SHP77 treated with DMSO at 0.1 percent for 48 hours (cell line): ENCODE measurements at regions not wholly inside any gene's neighbourhood (a gene's known extent, or its start where the extent isn't known, plus 50 kb on each side); places are given as distances from the start of the nearest gene placed in this dataset.
"Not testable (repeated sequence)": the region's sequence is repeated elsewhere in the genome, so short reads cannot be mapped to it uniquely, and the experiment has no call there.

Source experiments
- DNase-seq: peaks from one replicate; lab custom pipeline; 2025; lab: John Stamatoyannopoulos, UW

DNA sequence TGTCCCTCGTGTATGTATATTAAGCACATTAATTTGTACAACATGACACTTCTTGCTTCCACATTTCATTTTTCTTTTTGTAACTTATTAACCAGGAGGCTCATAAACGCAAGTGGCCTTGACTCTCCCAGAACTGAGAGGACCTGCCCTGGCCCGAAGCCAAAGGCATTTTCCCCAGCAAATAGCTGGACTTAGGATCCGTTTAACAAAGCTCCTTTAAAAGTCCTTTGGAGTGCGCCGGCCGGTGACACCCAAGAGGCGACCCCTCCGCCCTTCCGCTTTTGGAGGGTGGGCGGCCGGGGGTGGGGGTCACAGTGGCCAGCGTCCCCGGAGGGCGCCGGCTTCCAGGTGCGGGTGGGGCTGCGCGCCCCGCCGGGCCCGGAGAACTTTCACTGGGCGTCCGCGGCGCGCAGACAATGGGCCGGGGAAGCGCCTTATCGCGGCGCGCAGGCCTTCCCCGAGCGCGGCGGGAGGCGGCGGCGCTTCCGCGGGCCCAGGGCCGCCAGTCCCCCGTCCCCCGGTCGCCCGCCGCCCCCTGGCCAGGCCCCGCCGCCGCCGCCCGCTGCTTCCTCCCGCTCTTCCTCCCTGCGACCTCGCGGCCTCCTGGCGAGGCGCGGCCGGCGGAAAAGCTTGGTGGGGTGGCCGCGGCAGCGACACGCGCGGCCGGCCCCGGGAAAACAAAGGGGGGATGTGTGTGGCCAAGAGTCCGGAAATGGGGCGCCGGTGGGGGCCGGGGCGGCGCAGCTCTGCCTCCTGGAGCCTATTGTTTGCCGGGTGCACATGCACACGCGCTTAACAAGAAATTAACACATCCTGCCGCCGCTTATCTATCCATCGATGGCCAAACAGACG is 613.4 kb downstream of the MCTP2 start:
- DNase-seq = no peak

DNA sequence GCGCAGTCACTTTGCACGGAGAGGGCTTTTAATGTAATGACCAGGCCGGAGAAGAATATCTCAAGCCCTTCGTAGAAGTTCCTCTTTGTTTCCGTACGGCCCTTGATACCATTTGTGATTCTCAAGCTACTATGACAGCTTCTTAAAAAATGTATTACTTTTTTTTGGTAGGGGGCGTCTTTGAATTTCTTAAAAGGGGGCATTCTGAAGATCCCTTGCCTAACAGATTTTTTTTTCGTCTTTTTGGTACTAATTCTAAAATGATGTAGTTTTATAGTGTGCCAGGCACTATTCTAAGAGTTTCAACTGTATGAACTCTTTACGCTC is 614.0 kb downstream of the MCTP2 start:
- no peak for DNase-seq

DNA sequence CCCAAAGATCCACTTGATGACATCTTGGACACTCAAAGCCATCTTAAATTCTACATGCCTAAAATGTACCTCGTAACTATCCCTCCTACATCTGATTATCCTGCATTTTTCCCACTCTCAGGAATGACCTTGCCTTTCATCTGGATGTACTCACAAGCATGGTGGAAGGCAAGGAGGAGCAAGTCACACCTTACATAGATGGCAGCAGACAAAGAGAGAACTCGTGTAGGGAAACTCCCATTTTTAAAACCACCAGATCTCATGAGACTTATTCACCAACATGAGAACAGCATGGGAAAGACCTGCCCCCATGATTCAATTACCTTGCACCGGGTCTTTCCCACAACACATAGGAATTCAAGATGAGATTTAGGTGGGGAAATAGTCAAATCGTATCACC is 616.0 kb downstream of the MCTP2 start:
- no peak for DNase-seq

DNA sequence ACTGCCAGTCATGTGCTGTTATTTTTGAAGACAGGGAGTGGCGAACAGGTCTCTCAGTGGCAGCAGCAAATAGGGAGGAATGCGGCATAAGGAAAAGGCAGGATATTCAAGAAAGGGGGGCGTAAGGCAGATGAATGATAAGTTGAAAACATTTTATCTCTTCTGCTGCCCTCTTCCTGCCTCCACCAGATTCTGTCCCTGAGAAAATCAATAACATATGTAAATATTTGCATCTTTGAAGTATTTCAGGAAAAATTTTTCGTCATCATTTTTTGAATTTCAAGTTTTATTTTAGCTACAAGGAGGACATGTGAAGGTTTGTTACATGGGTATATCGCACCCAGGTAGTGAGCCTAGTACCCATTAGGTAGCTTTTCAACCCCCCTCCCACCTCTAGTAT is 616.7 kb downstream of the MCTP2 start:
- no peak for DNase-seq

DNA sequence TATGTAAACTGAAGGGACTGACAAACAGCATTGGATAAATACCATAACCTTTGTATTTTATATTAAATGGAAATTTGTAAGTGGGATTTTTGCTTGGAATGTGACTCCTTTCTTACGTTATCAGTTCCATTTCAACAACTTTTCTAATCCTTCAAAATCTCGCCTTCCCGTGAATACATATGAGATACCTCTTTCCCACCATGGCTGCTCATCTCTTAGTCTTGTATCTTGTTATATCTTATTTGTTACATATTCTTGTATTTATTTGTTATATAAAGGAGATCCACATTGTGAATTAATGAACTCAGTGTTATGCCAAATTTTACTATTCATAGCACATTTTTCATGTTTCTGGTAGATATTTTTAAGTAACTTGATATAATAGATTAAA is 623.7 kb downstream of the MCTP2 start:
- no peak for DNase-seq

DNA sequence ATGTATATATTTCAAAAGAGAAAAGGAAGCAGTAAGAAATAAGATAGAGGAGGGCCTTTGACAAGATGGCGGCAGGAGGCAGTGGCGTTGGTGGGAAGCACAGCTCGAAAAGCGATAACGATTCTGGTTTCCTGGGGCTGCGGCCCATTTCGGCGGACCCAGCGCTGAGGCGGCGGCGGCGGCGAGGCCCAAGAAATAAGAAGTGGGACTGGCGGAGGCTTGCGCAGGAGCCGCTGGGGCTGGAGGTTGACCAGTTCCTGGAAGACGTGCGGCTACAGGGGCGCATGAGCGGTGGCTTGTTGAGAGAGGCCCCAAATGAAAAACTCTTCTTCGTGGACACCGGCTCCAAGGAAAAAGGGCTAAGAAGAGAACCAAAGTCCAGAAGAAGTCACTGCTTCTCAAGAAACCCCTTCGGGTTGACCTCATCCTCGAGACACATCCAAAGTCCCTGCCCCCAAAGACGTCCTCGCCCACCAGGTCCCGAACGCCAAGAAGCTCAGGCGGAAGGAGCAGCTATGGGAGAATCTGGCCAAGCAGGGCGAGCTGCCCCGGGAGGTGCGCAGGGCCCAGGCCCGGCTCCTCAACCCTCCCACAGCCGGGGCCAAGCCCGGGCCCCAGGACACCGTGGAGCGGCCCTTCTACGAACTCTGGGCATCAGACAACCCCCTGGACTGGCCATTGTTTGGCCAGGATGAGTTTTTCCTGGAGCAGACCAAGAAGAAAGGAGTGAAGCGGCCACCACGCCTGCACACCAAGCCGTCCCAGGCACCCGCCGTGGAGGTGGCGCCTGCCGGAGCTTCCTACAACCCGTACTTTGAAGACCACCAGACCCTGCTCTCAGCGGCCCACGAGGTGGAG is 624.3 kb downstream of the MCTP2 start:
- no peak for DNase-seq

DNA sequence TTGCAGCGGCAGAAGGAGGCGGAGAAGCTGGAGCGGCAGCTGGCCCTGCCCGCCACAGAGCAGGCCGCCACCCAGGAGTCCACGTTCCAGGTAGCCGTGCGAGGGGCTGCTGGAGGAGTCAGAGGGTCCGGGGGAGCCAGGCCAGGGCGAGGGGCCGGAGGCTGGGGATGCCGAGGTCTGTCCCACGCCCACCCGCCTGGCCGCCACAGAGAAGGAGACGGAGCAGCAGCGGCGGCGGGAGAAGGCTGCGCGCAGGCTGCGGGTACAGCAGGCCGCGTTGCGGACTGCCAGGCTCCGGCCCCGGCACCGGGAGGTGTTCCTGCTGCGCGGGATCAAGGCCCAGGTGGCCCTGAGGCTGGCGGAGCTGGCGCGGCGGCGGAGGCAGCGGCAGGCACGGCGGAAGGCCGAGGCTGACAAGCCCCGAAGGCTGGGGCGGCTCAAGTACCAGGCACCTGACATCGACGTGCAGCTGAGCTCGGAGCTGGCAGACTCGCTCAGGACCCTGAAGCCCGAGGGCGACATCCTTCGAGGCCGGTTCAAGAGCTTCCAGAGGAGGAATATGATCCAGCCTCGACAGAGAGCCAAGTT is 625.0 kb downstream of the MCTP2 start:
- DNase-seq = no peak

DNA sequence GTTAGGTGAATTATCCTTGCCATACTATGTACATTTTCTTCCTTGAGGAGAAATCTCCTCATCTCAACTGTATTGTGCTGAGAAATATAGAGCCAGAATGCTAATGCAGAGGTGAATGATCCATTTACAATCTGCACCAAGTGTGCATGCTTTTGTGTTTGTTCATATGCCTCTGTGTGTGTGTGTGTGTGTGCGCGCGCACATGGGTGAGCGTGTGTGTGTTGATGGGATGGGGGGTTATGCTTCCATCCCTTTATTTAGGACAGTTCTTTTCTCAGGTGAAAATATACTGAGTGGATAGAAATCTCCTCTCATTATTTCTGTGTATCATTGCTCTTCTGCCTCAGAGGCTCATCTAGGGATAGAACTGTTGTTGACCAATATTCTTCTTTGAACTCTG is 626.1 kb downstream of the MCTP2 start:
- DNase-seq = no peak

DNA sequence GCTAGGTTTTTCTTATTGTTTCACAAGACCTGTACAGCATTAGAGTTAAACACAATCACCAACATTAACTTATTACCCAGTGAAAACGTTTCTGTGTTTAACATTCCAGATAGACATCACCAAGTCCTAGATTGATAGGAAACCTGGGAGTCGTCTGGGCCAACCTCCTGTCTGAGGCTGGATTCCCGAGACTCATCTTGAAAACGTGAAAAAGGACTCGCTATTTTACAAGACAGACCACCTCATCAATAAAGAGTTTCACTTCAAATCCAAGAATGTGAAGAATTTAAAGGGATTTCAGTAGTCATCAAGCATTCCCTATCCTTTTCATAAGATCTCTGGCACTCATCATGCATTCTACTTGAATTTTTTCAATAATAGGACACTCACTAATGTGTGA is 626.6 kb downstream of the MCTP2 start:
- no peak for DNase-seq

DNA sequence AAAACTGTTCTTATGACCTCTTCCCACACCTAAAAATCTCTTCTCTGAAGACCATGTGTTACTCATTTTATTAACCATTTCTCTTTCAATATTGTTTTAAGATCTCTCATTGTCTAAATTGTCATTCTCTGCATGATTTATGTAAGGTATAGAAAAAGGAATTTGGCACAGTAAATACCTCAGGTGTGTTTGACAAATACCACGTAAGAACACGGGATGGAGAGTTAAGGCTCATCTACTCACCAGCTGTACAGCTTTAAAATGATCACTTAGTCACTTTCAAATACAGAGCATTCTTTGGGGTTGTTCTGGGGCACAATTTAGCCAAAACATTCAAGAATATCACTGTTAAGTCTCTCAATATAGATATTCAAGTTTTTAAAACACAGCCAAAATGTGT is 627.1 kb downstream of the MCTP2 start:
- no peak for DNase-seq

DNA sequence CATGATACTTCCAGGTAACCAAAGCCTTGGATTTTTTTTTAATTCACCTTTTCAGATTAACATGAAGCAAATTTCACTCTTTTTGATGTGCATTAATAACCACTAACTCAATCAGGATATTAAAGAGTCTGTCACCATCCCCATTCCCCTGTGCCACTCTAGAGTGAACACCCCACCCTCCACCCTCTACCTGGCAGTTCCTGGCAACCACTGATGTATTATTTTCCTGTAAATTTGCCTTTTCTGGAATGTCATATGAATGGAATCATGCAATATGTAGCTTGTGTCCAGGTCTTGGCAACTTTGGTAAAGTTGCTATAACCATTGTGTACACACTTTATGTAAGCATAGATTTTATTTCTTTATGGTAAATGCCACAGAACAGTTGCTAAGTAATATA is 627.6 kb downstream of the MCTP2 start:
- DNase-seq = no peak

DNA sequence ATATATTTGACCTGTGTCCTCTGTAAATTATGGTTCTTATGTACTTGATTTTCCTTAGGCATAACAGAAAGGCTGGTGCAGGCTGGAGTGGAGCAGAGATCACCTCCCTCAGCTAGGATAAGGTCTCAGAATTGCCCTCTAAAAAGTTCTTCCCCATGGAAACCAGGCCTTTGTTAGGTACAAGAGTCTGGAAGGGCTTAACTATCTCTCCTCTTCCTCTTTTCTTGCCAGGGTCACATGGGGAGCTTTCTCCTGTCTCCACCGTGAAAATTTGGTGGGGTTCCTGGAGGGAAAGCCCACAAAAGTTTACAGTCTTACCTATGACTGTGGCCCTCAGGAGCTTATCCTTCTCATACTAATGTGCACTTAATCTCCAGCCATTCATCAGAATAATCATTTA is 633.2 kb downstream of the MCTP2 start:
- no peak for DNase-seq

DNA sequence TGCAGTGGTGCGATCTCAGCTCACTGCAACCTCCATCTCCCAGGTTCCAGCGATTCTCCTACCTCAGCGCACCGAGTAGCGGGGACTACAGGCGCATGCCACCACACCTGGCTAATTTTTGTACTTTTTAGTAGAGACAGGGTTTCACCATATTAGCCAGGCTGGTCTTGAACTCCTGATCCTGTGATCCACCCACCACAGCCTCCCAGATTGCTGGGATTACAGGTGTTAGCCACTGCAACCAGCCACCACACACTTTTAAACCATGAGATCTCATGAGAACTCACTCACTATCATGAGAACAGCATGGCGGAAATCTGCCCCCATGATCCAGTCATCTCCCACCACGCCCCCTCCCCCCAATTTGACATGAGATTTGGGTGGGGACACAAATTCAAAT is 636.9 kb downstream of the MCTP2 start:
- DNase-seq = not testable (repeated sequence)

DNA sequence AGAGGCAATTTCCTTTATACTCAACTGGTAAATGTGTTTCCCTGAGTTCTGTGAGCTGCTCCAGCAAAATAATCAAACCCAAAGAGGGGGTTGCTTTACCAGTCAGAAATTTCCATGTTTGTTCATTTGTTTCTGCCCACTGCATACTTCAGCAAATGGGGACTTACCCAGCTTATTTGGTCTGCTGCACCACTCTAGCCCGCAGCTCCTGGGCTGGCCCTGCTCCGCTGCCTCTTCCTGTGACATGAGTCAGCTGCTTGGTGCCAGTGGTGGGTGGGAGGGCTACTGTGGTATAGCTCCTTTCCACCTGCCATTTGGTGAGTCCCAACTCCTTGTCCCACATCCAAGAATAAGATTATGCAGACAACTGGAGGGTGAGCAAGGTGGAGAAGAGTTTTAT is 644.2 kb downstream of the MCTP2 start:
- DNase-seq = no peak

DNA sequence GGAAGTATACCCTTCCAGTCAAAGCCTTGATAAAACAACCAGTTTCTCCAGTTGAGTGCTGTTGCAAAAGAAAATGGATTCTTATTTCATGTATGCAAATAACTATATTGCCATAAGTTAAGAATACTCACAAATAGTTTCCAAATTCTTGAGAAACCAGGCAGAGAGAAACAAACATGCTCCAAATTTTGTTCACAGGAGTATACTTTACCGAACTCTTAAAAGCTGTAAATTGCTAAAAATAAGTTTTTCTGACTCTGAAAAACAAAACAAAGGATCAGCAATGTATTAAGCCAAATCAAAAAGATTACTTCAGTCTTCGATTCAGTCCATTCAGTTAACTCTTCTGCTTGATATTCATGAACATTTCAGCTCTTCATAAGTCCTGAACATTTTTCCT is 646.5 kb downstream of the MCTP2 start:
- no peak for DNase-seq

DNA sequence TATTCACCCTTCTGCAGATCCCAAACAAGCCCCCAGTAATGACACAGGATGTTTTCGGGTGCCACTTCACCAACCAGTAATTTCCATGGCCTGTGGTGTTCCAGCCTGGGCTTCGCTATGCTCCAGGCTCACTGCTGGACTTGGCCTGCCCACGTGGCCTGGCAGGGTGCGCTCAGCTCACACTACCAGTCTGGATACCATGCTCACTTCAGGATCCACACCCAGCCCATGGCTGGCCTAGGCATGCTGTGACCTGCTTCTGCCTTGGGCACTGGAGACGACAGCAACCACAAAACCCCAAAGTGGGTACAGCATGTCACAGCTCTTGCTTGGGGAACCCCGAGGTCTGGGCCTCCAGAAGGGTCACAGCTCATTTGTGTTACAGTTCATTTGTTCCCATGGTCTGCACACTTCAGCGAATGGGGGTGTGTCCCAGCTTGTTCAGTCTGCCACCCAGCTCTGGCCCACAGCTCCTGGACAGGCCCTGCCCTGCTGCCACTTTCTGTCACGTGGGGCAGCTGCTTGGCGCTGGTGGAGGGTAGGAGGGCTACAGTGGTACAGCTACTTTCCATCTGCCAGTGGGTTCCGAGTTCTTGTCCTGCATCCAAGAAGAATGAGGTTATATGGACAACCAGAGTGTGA is 650.8 kb downstream of the MCTP2 start:
- DNase-seq = no peak

DNA sequence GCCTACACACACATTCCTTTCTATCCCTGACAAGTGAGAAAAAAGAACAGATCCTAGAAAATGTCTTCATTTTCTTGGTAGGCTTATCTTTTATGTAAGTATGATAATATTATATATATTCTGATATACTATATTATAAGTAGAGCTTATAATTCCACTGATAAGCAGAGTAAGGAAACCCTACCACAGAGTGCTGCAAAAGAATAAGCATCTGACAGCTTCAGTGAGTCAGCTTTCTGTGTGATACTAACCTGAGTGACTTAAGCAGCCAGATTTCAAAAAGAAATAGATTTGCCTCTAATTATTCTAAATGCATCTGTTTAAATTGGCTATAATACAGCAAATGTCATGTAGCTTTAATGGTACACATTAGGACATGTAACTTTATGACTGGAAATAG is 656.0 kb downstream of the MCTP2 start:
- no peak for DNase-seq

DNA sequence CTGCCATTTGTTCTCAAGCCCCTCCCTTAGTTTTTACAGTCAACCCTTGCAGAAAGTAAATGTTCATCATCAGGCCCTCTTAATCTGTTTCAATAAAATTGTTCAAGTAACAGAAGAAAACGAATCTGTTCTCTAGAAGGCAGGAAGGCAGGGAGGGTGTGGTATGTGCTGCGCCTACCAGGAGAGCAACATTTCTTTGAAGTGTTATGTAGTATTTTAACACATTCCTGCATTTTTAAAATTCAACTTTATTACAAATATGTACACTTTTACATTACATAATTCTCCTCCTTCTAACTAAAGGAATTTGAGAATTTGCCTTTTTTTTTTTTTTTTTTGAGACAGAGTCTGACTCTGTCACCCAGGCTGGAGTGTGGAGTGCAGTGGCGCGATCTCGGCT is 657.8 kb downstream of the MCTP2 start:
- no peak for DNase-seq

DNA sequence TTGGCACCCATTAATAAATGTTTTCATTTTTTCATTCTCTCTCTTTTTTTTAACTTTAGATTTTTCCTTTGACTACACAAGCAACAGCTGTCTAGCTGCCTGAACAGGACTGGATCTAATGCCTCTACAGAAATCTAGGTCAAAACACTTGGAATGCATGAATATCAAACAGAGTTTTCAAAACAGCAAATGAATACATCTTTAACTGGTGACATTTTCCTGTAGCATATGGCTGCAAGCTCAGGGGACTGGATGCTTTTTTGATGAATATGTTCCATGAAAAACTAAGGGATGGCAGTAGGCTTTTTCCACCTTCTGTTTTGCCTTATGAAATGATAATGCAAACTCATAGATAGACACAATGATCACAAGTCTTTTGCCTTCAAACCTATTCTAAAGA is 661.7 kb downstream of the MCTP2 start:
- no peak for DNase-seq

DNA sequence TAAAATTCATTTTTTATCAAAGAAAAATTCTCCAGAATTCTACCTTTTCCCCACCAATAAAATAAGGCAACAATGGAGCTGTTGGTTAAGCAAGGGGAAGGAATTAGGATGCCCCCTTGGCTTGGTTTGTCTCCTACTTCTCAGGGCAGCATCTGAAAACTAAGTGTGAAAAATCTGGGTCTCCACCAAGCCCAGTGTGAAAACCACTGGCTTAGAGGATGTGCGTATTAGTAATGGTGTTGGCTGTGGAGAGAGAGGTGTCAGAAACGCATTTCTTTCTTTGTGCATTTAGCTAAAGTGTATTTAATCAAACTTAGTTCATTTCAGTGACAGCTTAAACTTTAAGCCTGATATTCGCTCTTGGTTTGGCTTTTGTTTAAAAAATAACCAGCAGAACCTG is 662.7 kb downstream of the MCTP2 start:
- DNase-seq = no peak

DNA sequence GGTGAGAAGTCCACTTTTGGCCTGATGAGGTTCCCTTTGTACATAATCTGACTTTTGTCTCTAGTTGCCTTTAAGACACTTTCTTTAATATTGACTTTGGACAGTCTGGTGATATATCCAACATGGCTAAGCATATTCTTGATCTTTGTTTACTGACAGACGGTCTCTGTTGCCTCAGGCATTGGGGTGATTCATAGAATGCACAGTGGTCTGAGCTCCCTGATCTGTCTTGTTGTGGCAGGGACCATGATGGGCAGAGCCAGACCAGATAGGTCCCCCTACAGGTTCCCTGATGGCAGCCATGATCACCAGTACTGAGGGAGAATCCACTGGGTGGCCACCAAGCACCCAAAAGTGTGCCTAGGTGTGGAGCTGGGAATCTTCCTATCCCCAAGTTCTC is 678.1 kb downstream of the MCTP2 start:
- no peak for DNase-seq

DNA sequence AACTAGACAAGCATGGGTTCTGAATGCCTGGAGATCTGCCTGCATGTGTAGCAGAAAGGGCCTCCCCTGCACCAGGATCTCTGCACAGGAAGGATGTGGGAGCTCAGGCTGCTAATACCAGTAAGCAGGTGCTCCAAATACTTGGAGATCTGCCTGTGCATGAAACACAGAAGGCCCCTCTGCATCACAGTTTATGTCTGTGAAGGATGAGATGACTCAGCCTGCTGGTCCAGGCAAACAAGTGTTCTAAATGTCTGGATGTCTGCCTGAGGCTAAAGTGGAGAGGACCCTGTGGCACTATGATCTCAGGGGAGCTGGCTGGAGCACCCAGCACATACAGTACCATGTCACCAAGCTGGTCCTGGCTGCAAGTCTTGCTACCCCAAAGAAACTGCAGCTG is 678.8 kb downstream of the MCTP2 start:
- DNase-seq = no peak

DNA sequence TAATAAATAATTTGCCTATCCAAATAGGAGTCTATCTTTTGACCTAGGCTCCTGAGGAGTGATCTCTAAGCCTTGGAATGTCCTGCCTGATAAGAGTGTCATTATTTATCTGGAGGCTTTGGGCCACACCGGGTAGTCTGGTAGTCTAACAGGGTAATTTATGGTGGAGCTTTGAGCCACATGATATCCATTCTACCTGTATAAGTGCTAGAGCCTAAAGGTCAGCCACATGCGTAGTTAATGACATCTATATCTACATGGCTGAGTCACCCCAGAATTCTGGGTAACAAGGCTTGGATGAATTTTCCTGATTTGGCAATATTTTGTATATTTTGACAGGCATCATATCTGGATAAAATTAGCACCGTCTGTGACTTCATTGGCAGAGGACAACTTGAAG is 681.4 kb downstream of the MCTP2 start:
- DNase-seq = no peak
